Neutrophil (primary cell): ENCODE measurements at regions not wholly inside any gene's neighbourhood (a gene's known extent, or its start where the extent isn't known, plus 50 kb on each side); places are given as distances from the start of the nearest gene placed in this dataset.

Experiments used
- H3K27ac ChIP-seq: fragments of 200-600 bp; sonication (generic); 2 replicates; pipeline ENCODE4 v1.5.1; 2016; ENCODE audit warnings: mild to moderate bottlenecking, moderate library complexity
- H3K27me3 ChIP-seq: fragments of 200-600 bp; sonication (generic); 2 replicates; pipeline ENCODE4 v1.6.0; 2016; ENCODE audit warnings: mild to moderate bottlenecking
- H3K36me3 ChIP-seq: fragments of 200-600 bp; sonication (generic); 2 replicates; pipeline ENCODE4 v1.5.1; 2017
- H3K4me1 ChIP-seq, 2 experiments: fragments of 200-600 bp in 1 of 2; sonication (generic) in 1 of 2; 1 replicate in 1 of 2; 2 replicates in 1 of 2; pipeline versions ENCODE4 v1.5.1 to v1.6.1; 2013 to 2016; ENCODE audit warnings: low read depth in 1 of 2, low read length in 1 of 2, mild to moderate bottlenecking in 1 of 2, moderate library complexity in 1 of 2; ENCODE audit not compliant: control insufficient read depth in 1 of 2, insufficient read depth in 1 of 2
- H3K4me3 ChIP-seq, 2 experiments: fragments of 200-600 bp in 1 of 2; sonication (generic) in 1 of 2; 1 replicate in 1 of 2; 2 replicates in 1 of 2; pipeline ENCODE4 v1.5.1; 2013 to 2016; ENCODE audit warnings: low read depth in 1 of 2, low read length in 1 of 2, mild to moderate bottlenecking in 1 of 2, moderate library complexity in 1 of 2
- H3K9me3 ChIP-seq: fragments of 200-600 bp; sonication (generic); 2 replicates; pipeline ENCODE4 v1.5.1; 2016
- CTCF ChIP-seq: fragments of 200-600 bp; sonication (generic); IDR thresholded peaks from 2 replicates; pipeline ENCODE4 v1.5.1; 2016; ENCODE audit warnings: antibody characterized with exemption

- no peaks in the 10 kb centered on the region for H3K27me3 ChIP-seq
- H3K36me3 ChIP-seq: no peaks in the 10 kb centered on the region
- no peak overlapping the region for H3K27ac ChIP-seq
- no peaks in the 10 kb centered on the region for H3K9me3 ChIP-seq
- TF ChIP-seq CTCF: no peak
- H3K4me3 ChIP-seq: no peak overlapping the region
- H3K4me1 ChIP-seq: no peaks in the 10 kb centered on the region
Measured at GRCh38 chr7:9874182-9874581, 1099.5 kb upstream of the PHF14 start.

- no peaks in the 10 kb centered on the region for H3K4me1 ChIP-seq
- H3K36me3 ChIP-seq: no peaks in the 10 kb centered on the region
- no peak overlapping the region for H3K27ac ChIP-seq
- no peak overlapping the region for H3K4me3 ChIP-seq
- TF ChIP-seq CTCF: no peak
- H3K27me3 ChIP-seq: no peaks in the 10 kb centered on the region
- H3K9me3 ChIP-seq: no peaks in the 10 kb centered on the region
Measured at GRCh38 chr7:9876053-9876452, 1097.6 kb upstream of the PHF14 start.

- Histone ChIP-seq H3K27ac (no peak overlapping the region), H3K36me3 (no peaks in the 10 kb centered on the region), H3K27me3 (no peaks in the 10 kb centered on the region), H3K9me3 (no peaks in the 10 kb centered on the region), H3K4me1 (no peaks in the 10 kb centered on the region), H3K4me3 (no peak overlapping the region)
- TF ChIP-seq CTCF: no peak
Measured at GRCh38 chr7:9889554-9889953, 1084.1 kb upstream of the PHF14 start.

- H3K4me1 ChIP-seq: no peaks in the 10 kb centered on the region
- H3K9me3 ChIP-seq: no peaks in the 10 kb centered on the region
- no peaks in the 10 kb centered on the region for H3K36me3 ChIP-seq
- no peaks in the 10 kb centered on the region for H3K27me3 ChIP-seq
- H3K4me3 ChIP-seq: no peak overlapping the region
- TF ChIP-seq CTCF: no peak
- H3K27ac ChIP-seq: no peak overlapping the region
Measured at GRCh38 chr7:9890092-9890491, 1083.6 kb upstream of the PHF14 start.

- Histone ChIP-seq H3K27ac (no peak overlapping the region), H3K36me3 (no peaks in the 10 kb centered on the region), H3K9me3 (no peaks in the 10 kb centered on the region), H3K4me3 (no peak overlapping the region), H3K4me1 (no peaks in the 10 kb centered on the region), H3K27me3 (no peaks in the 10 kb centered on the region)
- TF ChIP-seq CTCF: no peak
Measured at GRCh38 chr7:9891056-9891455, 1082.6 kb upstream of the PHF14 start.

GRCh38 chr7:9900339-9900738 lies 1073.3 kb upstream of the PHF14 start:
- Histone ChIP-seq H3K36me3 (no peaks in the 10 kb centered on the region), H3K4me1 (no peaks in the 10 kb centered on the region), H3K9me3 (no peaks in the 10 kb centered on the region), H3K4me3 (no peak overlapping the region), H3K27ac (no peak overlapping the region), H3K27me3 (no peaks in the 10 kb centered on the region)
- no peak for TF ChIP-seq CTCF
